Esophagus muscularis mucosa (tissue), 4 donors: ENCODE measurements at regions not wholly inside any gene's neighbourhood (a gene's known extent, or its start where the extent isn't known, plus 50 kb on each side); places are given as distances from the start of the nearest gene placed in this dataset.

Experiments used
- DNase-seq: peaks from one replicate; pipeline ENCODE4 v3.0.0-alpha.2; 2017; ENCODE audit errors: extremely low spot score
- H3K27ac ChIP-seq, 4 donors: fragments of 200-600 bp; sonication (generic); replicated peaks in 1 of 4; 1 replicate in 3 of 4; 2 replicates in 1 of 4; pipeline ENCODE4 v1.5.1; 2016 to 2019; ENCODE audit warnings: mild to moderate bottlenecking in 1 of 4
- H3K27me3 ChIP-seq, 4 donors: fragments of 200-600 bp; sonication (generic); one replicate each; pipeline versions ENCODE4 v1.5.1 to v1.6.0; 2016 to 2019
- H3K36me3 ChIP-seq, 4 donors: fragments of 200-600 bp; sonication (generic); one replicate each; pipeline ENCODE4 v1.5.1; 2016 to 2019
- H3K4me1 ChIP-seq, 4 donors: fragments of 200-600 bp; sonication (generic); one replicate each; pipeline ENCODE4 v1.5.1; 2016 to 2019
- H3K4me3 ChIP-seq, 4 donors: fragments of 200-600 bp; sonication (generic); 1 replicate in 2 of 4; 2 replicates in 2 of 4; pipeline ENCODE4 v1.5.1; 2016 to 2019; ENCODE audit warnings: mild to moderate bottlenecking in 4 of 4, moderate library complexity in 1 of 4
- H3K9me3 ChIP-seq, 4 donors: fragments of 200-600 bp; sonication (generic); 1 replicate in 3 of 4; 2 replicates in 1 of 4; pipeline ENCODE4 v1.5.1; 2016 to 2019
- CTCF ChIP-seq, 3 experiments: fragments of 200-600 bp in 2 of 3; fragments of 450-650 bp in 1 of 3; sonication (generic) in 2 of 3; IDR thresholded peaks; one replicate each; pipeline ENCODE4 v1.5.1; 2017 to 2019; ENCODE audit warnings: antibody characterized with exemption in 3 of 3, mild to moderate bottlenecking in 2 of 3, moderate library complexity in 1 of 3
- EP300 ChIP-seq: sonication (generic); formaldehyde crosslinking; IDR thresholded peaks from one replicate; pipeline ENCODE4 v1.6.1; 2017; ENCODE audit warnings: antibody characterized with exemption
- POLR2A ChIP-seq: fragments of 450-650 bp; IDR thresholded peaks from one replicate; pipeline ENCODE4 v1.6.1; 2017; ENCODE audit warnings: antibody characterized with exemption, moderate library complexity, mild to moderate bottlenecking, low read depth
- POLR2AphosphoS5 ChIP-seq, 2 donors: sonication (generic); formaldehyde crosslinking; IDR thresholded peaks; one replicate each; pipeline ENCODE4 v1.6.1; 2017; ENCODE audit warnings: antibody characterized with exemption in 2 of 2
- WGBS: methylation state at CpG from one replicate; pipeline ENCODE4 v1.1.5; 2018; 5-methylcytosine and 5-hydroxymethylcytosine counted together
- intact Hi-C: fragments of 100-400 bp; cut with DNase I; formaldehyde crosslinking; loops from one replicate; pipeline ENCODE4 v1.15.1; 2023

- no peak for DNase-seq
- H3K27ac ChIP-seq: no peak overlapping the region
- H3K4me3 ChIP-seq: no peak overlapping the region
- H3K4me1 ChIP-seq: peaks cover 1 to 15% (median 12%) of the 10 kb centered on the region in 4 donors
- intact Hi-C loops: no loop called here
- no peaks in the 10 kb centered on the region for H3K27me3 ChIP-seq
- TF ChIP-seq CTCF (IDR thresholded peaks at IDR 0.05) (no peak), POLR2AphosphoS5 (IDR thresholded peaks at IDR 0.05) (no peak), POLR2A (no peak), EP300 (no peak)
- no peaks in the 10 kb centered on the region for H3K36me3 ChIP-seq
- peaks cover 0 to 14% (median 10%) of the 10 kb centered on the region in 4 donors for H3K9me3 ChIP-seq
These were observed 220.6 kb downstream of the FBXO8 start for GRCh38 chr4:174062831-174063230.

GRCh38 chr4:174061026-174061425 lies 222.4 kb downstream of the FBXO8 start:
- TF ChIP-seq POLR2A (no peak), EP300 (no peak), CTCF (IDR thresholded peaks at IDR 0.05) (no peak), POLR2AphosphoS5 (IDR thresholded peaks at IDR 0.05) (no peak)
- Histone ChIP-seq H3K27me3 (no peaks in the 10 kb centered on the region), H3K9me3 (peaks cover 0 to 14% (median 10%) of the 10 kb centered on the region in 4 donors), H3K27ac (peak overlapping the region in 1 of 4 donors; percentile 22), H3K36me3 (no peaks in the 10 kb centered on the region), H3K4me3 (no peak overlapping the region), H3K4me1 (no peaks in the 10 kb centered on the region)
- DNase-seq: no peak
- WGBS: 40% methylated on average over 2 of the region's 2 CpGs
- intact Hi-C loops: no loop called here

- no peaks in the 10 kb centered on the region for H3K4me1 ChIP-seq
- H3K36me3 ChIP-seq: no peaks in the 10 kb centered on the region
- H3K9me3 ChIP-seq: peaks cover 0 to 14% (median 10%) of the 10 kb centered on the region in 4 donors
- no peaks in the 10 kb centered on the region for H3K27me3 ChIP-seq
- no peak overlapping the region for H3K4me3 ChIP-seq
- intact Hi-C loops: no loop called here
- TF ChIP-seq EP300 (no peak), POLR2AphosphoS5 (IDR thresholded peaks at IDR 0.05) (no peak), POLR2A (no peak), CTCF (IDR thresholded peaks at IDR 0.05) (no peak)
- no peak overlapping the region for H3K27ac ChIP-seq
- DNase-seq: no peak
These were observed 224.6 kb downstream of the FBXO8 start for GRCh38 chr4:174058846-174059245.

- TF ChIP-seq CTCF (IDR thresholded peaks at IDR 0.05): no peak
- TF ChIP-seq POLR2AphosphoS5 (IDR thresholded peaks at IDR 0.05): no peak
- Histone ChIP-seq H3K27ac (no peak overlapping the region), H3K4me1 (no peaks in the 10 kb centered on the region), H3K36me3 (no peaks in the 10 kb centered on the region), H3K4me3 (no peak overlapping the region), H3K27me3 (no peaks in the 10 kb centered on the region), H3K9me3 (peaks cover 0 to 14% (median 10%) of the 10 kb centered on the region in 4 donors)
- intact Hi-C loops: no loop called here
- DNase-seq: no peak
- WGBS: 80% methylated on average over 3 of the region's 3 CpGs
These were observed 226.5 kb downstream of the FBXO8 start for GRCh38 chr4:174056959-174057358.

- H3K9me3 ChIP-seq: peaks cover 0 to 5% (median 0%) of the 10 kb centered on the region in 4 donors
- no peaks in the 10 kb centered on the region for H3K4me1 ChIP-seq
- no peak for DNase-seq
- H3K4me3 ChIP-seq: no peak overlapping the region
- intact Hi-C loops: no loop called here
- 93% methylated on average over 4 of the region's 4 CpGs for WGBS
- no peak for TF ChIP-seq POLR2AphosphoS5 (IDR thresholded peaks at IDR 0.05)
- no peak for TF ChIP-seq EP300
- no peak overlapping the region for H3K27ac ChIP-seq
- no peaks in the 10 kb centered on the region for H3K27me3 ChIP-seq
- no peaks in the 10 kb centered on the region for H3K36me3 ChIP-seq
These were observed 228.1 kb downstream of the FBXO8 start for GRCh38 chr4:174055344-174055743.
